ENCODE measurements at regions not wholly inside any gene's neighbourhood (a gene's known extent, or its start where the extent isn't known, plus 50 kb on each side); places are given as distances from the start of the nearest gene placed in this dataset.

DNA sequence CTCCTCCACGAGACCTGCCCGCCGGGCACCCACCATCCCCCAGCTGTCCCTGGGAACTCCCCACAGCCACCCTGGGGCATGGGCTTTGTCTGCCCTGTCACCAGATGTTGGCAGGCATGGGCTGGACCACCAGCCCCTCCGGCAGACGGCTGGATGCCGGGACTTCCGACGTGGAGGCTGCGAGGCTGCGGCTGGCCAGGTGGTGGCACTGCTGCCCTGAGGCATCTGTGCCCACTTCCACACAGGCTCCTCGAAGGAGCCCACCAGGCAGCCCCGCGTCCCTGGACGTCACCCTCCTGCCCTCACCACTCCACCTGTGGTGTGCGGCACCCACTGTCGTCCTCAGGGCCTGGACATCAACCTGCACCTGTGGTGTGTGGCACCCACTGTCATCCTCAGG is 319.9 kb upstream of the SALL3 start:
- no peak overlapping the region for H3K27ac ChIP-seq (ENCODE audit: low read depth, low read length)
- H3K4me1 ChIP-seq (ENCODE audit: control insufficient read depth in 3 of 3, insufficient read depth in 3 of 3, low read length in 3 of 3) = no peaks in the 10 kb centered on the region
- no peak overlapping the region for H3K9ac ChIP-seq (ENCODE audit: low read depth in 1 of 3, low read length in 3 of 3)
- H3K36me3 ChIP-seq (ENCODE audit: control insufficient read depth in 3 of 3, insufficient read depth in 3 of 3, low read length in 3 of 3) = no peaks in the 10 kb centered on the region
- no peak overlapping the region for H3K4me3 ChIP-seq (ENCODE audit: low read length in 3 of 3)
- peaks cover 0 to 3% (median 0%) of the 10 kb centered on the region in 3 donors for H3K9me3 ChIP-seq (ENCODE audit: control insufficient read depth in 3 of 3, low read length in 3 of 3)
- H3K27me3 ChIP-seq (ENCODE audit: control insufficient read depth in 3 of 3, insufficient read depth in 3 of 3, low read length in 3 of 3) = peaks cover 0 to 13% (median 9%) of the 10 kb centered on the region in 3 donors

GRCh38 chr18:78660311-78660710 is 319.3 kb upstream of the SALL3 start:
- Histone ChIP-seq H3K36me3 (ENCODE audit: control insufficient read depth in 3 of 3, insufficient read depth in 3 of 3, low read length in 3 of 3) (no peaks in the 10 kb centered on the region), H3K9me3 (ENCODE audit: control insufficient read depth in 3 of 3, low read length in 3 of 3) (peaks cover 0 to 3% (median 0%) of the 10 kb centered on the region in 3 donors)

GRCh38 chr18:78661316-78661715 is 318.3 kb upstream of the SALL3 start:
- H3K4me3 ChIP-seq (ENCODE audit: low read length in 3 of 3) = no peak overlapping the region
- peaks cover 0 to 3% (median 0%) of the 10 kb centered on the region in 3 donors for H3K9me3 ChIP-seq (ENCODE audit: control insufficient read depth in 3 of 3, low read length in 3 of 3)
- no peaks in the 10 kb centered on the region for H3K36me3 ChIP-seq (ENCODE audit: control insufficient read depth in 3 of 3, insufficient read depth in 3 of 3, low read length in 3 of 3)
- H3K9ac ChIP-seq (ENCODE audit: low read depth in 1 of 3, low read length in 3 of 3) = no peak overlapping the region
- H3K4me1 ChIP-seq (ENCODE audit: control insufficient read depth in 3 of 3, insufficient read depth in 3 of 3, low read length in 3 of 3) = no peaks in the 10 kb centered on the region
- no peak overlapping the region for H3K27ac ChIP-seq (ENCODE audit: low read depth, low read length)
- H3K27me3 ChIP-seq (ENCODE audit: control insufficient read depth in 3 of 3, insufficient read depth in 3 of 3, low read length in 3 of 3) = peaks cover 0 to 13% (median 9%) of the 10 kb centered on the region in 3 donors

More at GRCh38 chr18:78660311-78660710, 319.3 kb upstream of the SALL3 start:
- H3K27ac ChIP-seq (ENCODE audit: low read depth, low read length) = no peak overlapping the region
- peaks cover 0 to 13% (median 9%) of the 10 kb centered on the region in 3 donors for H3K27me3 ChIP-seq (ENCODE audit: control insufficient read depth in 3 of 3, insufficient read depth in 3 of 3, low read length in 3 of 3)
- no peaks in the 10 kb centered on the region for H3K4me1 ChIP-seq (ENCODE audit: control insufficient read depth in 3 of 3, insufficient read depth in 3 of 3, low read length in 3 of 3)
- H3K9ac ChIP-seq (ENCODE audit: low read depth in 1 of 3, low read length in 3 of 3) = no peak overlapping the region
- H3K4me3 ChIP-seq (ENCODE audit: low read length in 3 of 3) = no peak overlapping the region

DNA sequence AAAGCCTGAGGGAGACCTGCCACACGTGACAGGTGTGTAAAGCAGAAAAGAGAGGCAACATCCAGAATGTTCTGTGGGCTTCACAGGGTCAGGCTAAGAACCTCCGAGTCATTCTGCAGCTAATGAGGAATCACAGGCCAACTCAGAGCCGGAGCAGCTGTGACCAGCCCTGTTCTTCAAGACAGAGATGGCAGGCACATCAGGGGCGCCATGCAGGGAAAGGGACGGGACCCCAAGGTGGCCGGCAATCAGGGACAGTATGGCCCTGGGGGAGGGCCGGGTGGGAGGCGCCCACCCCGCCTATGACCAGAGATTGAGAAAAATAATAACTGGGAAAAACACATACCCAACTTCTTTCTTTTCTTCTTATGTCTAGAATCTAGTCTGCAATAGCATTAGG is 316.7 kb upstream of the SALL3 start:
- no peak overlapping the region for H3K27ac ChIP-seq (ENCODE audit: low read depth, low read length)
- H3K4me1 ChIP-seq (ENCODE audit: control insufficient read depth in 3 of 3, insufficient read depth in 3 of 3, low read length in 3 of 3) = no peaks in the 10 kb centered on the region
- H3K9ac ChIP-seq (ENCODE audit: low read depth in 1 of 3, low read length in 3 of 3) = no peak overlapping the region
- H3K4me3 ChIP-seq (ENCODE audit: low read length in 3 of 3) = no peak overlapping the region
- H3K36me3 ChIP-seq (ENCODE audit: control insufficient read depth in 3 of 3, insufficient read depth in 3 of 3, low read length in 3 of 3) = no peaks in the 10 kb centered on the region
- peaks cover 0 to 13% (median 9%) of the 10 kb centered on the region in 3 donors for H3K27me3 ChIP-seq (ENCODE audit: control insufficient read depth in 3 of 3, insufficient read depth in 3 of 3, low read length in 3 of 3)
- H3K9me3 ChIP-seq (ENCODE audit: control insufficient read depth in 3 of 3, low read length in 3 of 3) = peaks cover 0 to 3% (median 0%) of the 10 kb centered on the region in 3 donors

DNA sequence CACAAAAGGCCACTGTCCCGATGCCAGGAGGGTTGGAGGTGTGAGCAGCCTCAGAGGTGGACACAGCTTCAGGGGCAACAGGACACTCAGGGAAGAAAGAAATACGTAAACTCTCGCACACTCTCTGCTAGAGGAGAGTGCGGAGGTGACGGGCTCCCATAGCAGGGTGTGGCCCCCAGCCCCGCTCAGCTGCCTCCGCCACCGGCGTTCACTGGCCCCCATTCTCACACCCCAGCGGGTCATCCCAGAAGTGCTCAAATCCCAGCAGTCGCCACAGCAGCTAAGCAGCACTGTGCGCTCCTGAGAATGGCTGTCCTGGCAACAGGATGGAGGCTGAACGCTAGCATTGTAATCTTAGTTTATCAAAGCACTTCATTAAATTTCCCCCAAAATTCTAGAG is 315.6 kb upstream of the SALL3 start:
- Histone ChIP-seq H3K36me3 (ENCODE audit: control insufficient read depth in 3 of 3, insufficient read depth in 3 of 3, low read length in 3 of 3) (no peaks in the 10 kb centered on the region), H3K27ac (ENCODE audit: low read depth, low read length) (no peak overlapping the region), H3K9ac (ENCODE audit: low read depth in 1 of 3, low read length in 3 of 3) (no peak overlapping the region), H3K4me3 (ENCODE audit: low read length in 3 of 3) (no peak overlapping the region), H3K9me3 (ENCODE audit: control insufficient read depth in 3 of 3, low read length in 3 of 3) (peaks cover 0 to 3% (median 0%) of the 10 kb centered on the region in 3 donors), H3K4me1 (ENCODE audit: control insufficient read depth in 3 of 3, insufficient read depth in 3 of 3, low read length in 3 of 3) (no peaks in the 10 kb centered on the region), H3K27me3 (ENCODE audit: control insufficient read depth in 3 of 3, insufficient read depth in 3 of 3, low read length in 3 of 3) (peaks cover 0 to 12% (median 9%) of the 10 kb centered on the region in 3 donors)

DNA sequence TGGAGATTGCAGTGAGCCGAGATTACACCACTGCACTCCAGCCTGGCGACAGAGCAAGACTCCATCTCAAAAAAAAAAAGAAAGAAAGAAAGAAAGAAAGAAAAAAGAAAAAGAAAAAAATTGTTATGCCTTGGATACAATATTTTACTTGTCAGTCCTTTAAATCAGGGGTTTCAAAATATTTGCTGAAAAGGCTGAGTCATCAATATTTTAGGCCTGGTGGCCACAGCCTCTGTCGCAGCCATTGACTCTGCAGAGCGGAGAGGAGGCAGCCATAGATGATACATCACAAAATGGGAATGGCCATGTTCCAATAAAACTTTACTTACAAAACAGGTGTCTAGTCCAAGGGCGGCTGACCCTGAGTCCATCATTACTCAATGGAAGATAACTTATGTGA is 314.8 kb upstream of the SALL3 start:
- Histone ChIP-seq H3K4me3 (ENCODE audit: low read length in 3 of 3) (no peak overlapping the region), H3K27ac (ENCODE audit: low read depth, low read length) (no peak overlapping the region), H3K36me3 (ENCODE audit: control insufficient read depth in 3 of 3, insufficient read depth in 3 of 3, low read length in 3 of 3) (no peaks in the 10 kb centered on the region), H3K9me3 (ENCODE audit: control insufficient read depth in 3 of 3, low read length in 3 of 3) (peaks cover 0 to 3% (median 0%) of the 10 kb centered on the region in 3 donors), H3K27me3 (ENCODE audit: control insufficient read depth in 3 of 3, insufficient read depth in 3 of 3, low read length in 3 of 3) (peaks cover 0 to 9% (median 5%) of the 10 kb centered on the region in 3 donors), H3K4me1 (ENCODE audit: control insufficient read depth in 3 of 3, insufficient read depth in 3 of 3, low read length in 3 of 3) (no peaks in the 10 kb centered on the region), H3K9ac (ENCODE audit: low read depth in 1 of 3, low read length in 3 of 3) (no peak overlapping the region)

DNA sequence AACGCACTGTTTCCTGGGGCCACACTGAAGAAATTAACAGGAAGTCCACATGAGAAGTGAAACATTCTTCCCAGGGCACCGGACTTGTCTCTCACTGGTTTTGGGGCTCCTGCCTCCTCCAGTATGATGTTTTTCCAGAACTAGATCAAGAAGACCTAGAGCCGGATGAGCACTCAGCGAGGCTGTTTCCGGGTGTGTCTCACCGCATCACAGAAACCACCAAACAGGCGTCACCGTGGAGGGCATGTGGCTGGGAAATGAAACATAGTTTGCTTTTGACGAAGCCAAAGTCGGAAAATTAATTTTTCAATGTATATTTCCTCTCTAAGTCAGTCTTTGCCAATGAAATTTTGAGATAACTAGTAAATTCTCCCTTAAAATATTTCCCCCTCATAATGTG is 314.0 kb upstream of the SALL3 start:
- peaks cover 0 to 5% (median 2%) of the 10 kb centered on the region in 3 donors for H3K27me3 ChIP-seq (ENCODE audit: control insufficient read depth in 3 of 3, insufficient read depth in 3 of 3, low read length in 3 of 3)
- no peak overlapping the region for H3K27ac ChIP-seq (ENCODE audit: low read depth, low read length)
- H3K4me1 ChIP-seq (ENCODE audit: control insufficient read depth in 3 of 3, insufficient read depth in 3 of 3, low read length in 3 of 3) = no peaks in the 10 kb centered on the region
- no peak overlapping the region for H3K9ac ChIP-seq (ENCODE audit: low read depth in 1 of 3, low read length in 3 of 3)
- peaks cover 0 to 3% (median 0%) of the 10 kb centered on the region in 3 donors for H3K9me3 ChIP-seq (ENCODE audit: control insufficient read depth in 3 of 3, low read length in 3 of 3)
- no peaks in the 10 kb centered on the region for H3K36me3 ChIP-seq (ENCODE audit: control insufficient read depth in 3 of 3, insufficient read depth in 3 of 3, low read length in 3 of 3)
- no peak overlapping the region for H3K4me3 ChIP-seq (ENCODE audit: low read length in 3 of 3)

- no peaks in the 10 kb centered on the region for H3K36me3 ChIP-seq (ENCODE audit: control insufficient read depth in 3 of 3, insufficient read depth in 3 of 3, low read length in 3 of 3)
- H3K27ac ChIP-seq (ENCODE audit: low read depth, low read length) = no peak overlapping the region
- peaks cover 0 to 4% (median 2%) of the 10 kb centered on the region in 3 donors for H3K27me3 ChIP-seq (ENCODE audit: control insufficient read depth in 3 of 3, insufficient read depth in 3 of 3, low read length in 3 of 3)
These were observed 312.8 kb upstream of the SALL3 start for GRCh38 chr18:78666666-78667335.

DNA sequence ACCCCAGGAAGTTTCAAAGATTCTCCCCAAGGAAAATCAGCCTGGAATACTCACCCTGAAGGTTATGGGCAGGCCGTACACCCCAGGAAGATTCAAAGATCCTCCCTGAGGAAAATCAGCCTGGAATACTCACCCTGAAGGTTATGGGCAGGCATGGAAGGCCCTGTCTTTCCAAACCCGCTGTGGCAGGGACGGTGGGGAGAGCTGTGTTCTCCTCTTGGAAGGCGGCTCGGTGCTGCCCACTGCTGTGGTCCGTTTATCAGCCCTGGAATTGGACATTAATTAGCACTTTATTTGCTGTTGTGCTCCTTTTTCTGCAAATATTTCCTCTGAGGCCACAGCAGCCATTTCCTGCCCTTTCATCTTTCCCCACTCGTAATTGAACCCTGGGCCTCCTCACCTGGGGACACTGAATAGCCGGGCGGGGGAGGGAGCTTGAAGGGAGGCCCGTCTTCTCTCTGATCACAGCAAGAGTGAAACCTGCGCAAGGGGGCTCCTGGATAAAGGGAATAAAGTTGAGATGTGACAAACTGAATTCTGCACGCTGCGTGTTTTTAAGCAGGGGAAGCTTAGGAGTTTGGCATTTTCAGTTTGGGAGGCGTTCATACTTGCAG is 308.7 kb upstream of the SALL3 start:
- Histone ChIP-seq H3K9ac (ENCODE audit: low read depth in 1 of 3, low read length in 3 of 3) (no peak overlapping the region), H3K36me3 (ENCODE audit: control insufficient read depth in 3 of 3, insufficient read depth in 3 of 3, low read length in 3 of 3) (no peaks in the 10 kb centered on the region), H3K4me3 (ENCODE audit: low read length in 3 of 3) (no peak overlapping the region), H3K27me3 (ENCODE audit: control insufficient read depth in 3 of 3, insufficient read depth in 3 of 3, low read length in 3 of 3) (peaks cover 0 to 12% (median 2%) of the 10 kb centered on the region in 3 donors), H3K27ac (ENCODE audit: low read depth, low read length) (no peak overlapping the region), H3K9me3 (ENCODE audit: control insufficient read depth in 3 of 3, low read length in 3 of 3) (no peaks in the 10 kb centered on the region), H3K4me1 (ENCODE audit: control insufficient read depth in 3 of 3, insufficient read depth in 3 of 3, low read length in 3 of 3) (no peaks in the 10 kb centered on the region)

More at GRCh38 chr18:78666666-78667335, 312.8 kb upstream of the SALL3 start:
- no peaks in the 10 kb centered on the region for H3K9me3 ChIP-seq (ENCODE audit: control insufficient read depth in 3 of 3, low read length in 3 of 3)
- no peak overlapping the region for H3K4me3 ChIP-seq (ENCODE audit: low read length in 3 of 3)
- H3K4me1 ChIP-seq (ENCODE audit: control insufficient read depth in 3 of 3, insufficient read depth in 3 of 3, low read length in 3 of 3) = no peaks in the 10 kb centered on the region
- no peak overlapping the region for H3K9ac ChIP-seq (ENCODE audit: low read depth in 1 of 3, low read length in 3 of 3)

- Histone ChIP-seq H3K27ac (ENCODE audit: low read depth, low read length) (no peak overlapping the region), H3K4me1 (ENCODE audit: control insufficient read depth in 3 of 3, insufficient read depth in 3 of 3, low read length in 3 of 3) (no peaks in the 10 kb centered on the region), H3K4me3 (ENCODE audit: low read length in 3 of 3) (no peak overlapping the region), H3K27me3 (ENCODE audit: control insufficient read depth in 3 of 3, insufficient read depth in 3 of 3, low read length in 3 of 3) (peaks cover 0 to 12% (median 2%) of the 10 kb centered on the region in 3 donors), H3K36me3 (ENCODE audit: control insufficient read depth in 3 of 3, insufficient read depth in 3 of 3, low read length in 3 of 3) (no peaks in the 10 kb centered on the region), H3K9me3 (ENCODE audit: control insufficient read depth in 3 of 3, low read length in 3 of 3) (no peaks in the 10 kb centered on the region), H3K9ac (ENCODE audit: low read depth in 1 of 3, low read length in 3 of 3) (no peak overlapping the region)
These were observed 308.1 kb upstream of the SALL3 start for GRCh38 chr18:78671551-78671950.
